ENCODE measurements at regions not wholly inside any gene's neighbourhood (a gene's known extent, or its start where the extent isn't known, plus 50 kb on each side); places are given as distances from the start of the nearest gene placed in this dataset.

GRCh38 chr5:175783739-175784138 is 87.6 kb upstream of the CPLX2 start:
- TF ChIP-seq CTCF (IDR thresholded peaks at IDR 0.05; ENCODE audit: control insufficient read depth, extremely low read depth, insufficient read depth) = no peak
- DNase-seq (ENCODE audit: low read depth) = no peak
- no peak overlapping the region for H3K4me3 ChIP-seq (ENCODE audit: low read depth, low read length)

GRCh38 chr5:175784230-175784629 is 87.1 kb upstream of the CPLX2 start:
- no peak for TF ChIP-seq CTCF (IDR thresholded peaks at IDR 0.05; ENCODE audit: control insufficient read depth, extremely low read depth, insufficient read depth)
- no peak overlapping the region for H3K4me3 ChIP-seq (ENCODE audit: low read depth, low read length)
- no peak for DNase-seq (ENCODE audit: low read depth)

GRCh38 chr5:175785681-175786080 is 85.7 kb upstream of the CPLX2 start:
- no peak for TF ChIP-seq CTCF (IDR thresholded peaks at IDR 0.05; ENCODE audit: control insufficient read depth, extremely low read depth, insufficient read depth)
- no peak overlapping the region for H3K4me3 ChIP-seq (ENCODE audit: low read depth, low read length)
- DNase-seq (ENCODE audit: low read depth) = no peak

- no peak for DNase-seq (ENCODE audit: low read depth)
- TF ChIP-seq CTCF (IDR thresholded peaks at IDR 0.05; ENCODE audit: control insufficient read depth, extremely low read depth, insufficient read depth) = no peak
- no peak overlapping the region for H3K4me3 ChIP-seq (ENCODE audit: low read depth, low read length)
Measured at GRCh38 chr5:175788155-175788787, 83.1 kb upstream of the CPLX2 start.

- no peak overlapping the region for H3K4me3 ChIP-seq (ENCODE audit: low read depth, low read length)
- TF ChIP-seq CTCF (IDR thresholded peaks at IDR 0.05; ENCODE audit: control insufficient read depth, extremely low read depth, insufficient read depth) = no peak
- no peak for DNase-seq (ENCODE audit: low read depth)
Measured at GRCh38 chr5:175789670-175790069, 81.7 kb upstream of the CPLX2 start.

GRCh38 chr5:175790796-175791195 is 80.6 kb upstream of the CPLX2 start:
- DNase-seq (ENCODE audit: low read depth) = no peak
- TF ChIP-seq CTCF (IDR thresholded peaks at IDR 0.05; ENCODE audit: control insufficient read depth, extremely low read depth, insufficient read depth) = no peak
- H3K4me3 ChIP-seq (ENCODE audit: low read depth, low read length) = no peak overlapping the region

- no peak overlapping the region for H3K4me3 ChIP-seq (ENCODE audit: low read depth, low read length)
- no peak for DNase-seq (ENCODE audit: low read depth)
- no peak for TF ChIP-seq CTCF (IDR thresholded peaks at IDR 0.05; ENCODE audit: control insufficient read depth, extremely low read depth, insufficient read depth)
Measured at GRCh38 chr5:175795959-175796358, 75.4 kb upstream of the CPLX2 start.
